OCI-LY7 (cell line): ENCODE measurements at regions not wholly inside any gene's neighbourhood (a gene's known extent, or its start where the extent isn't known, plus 50 kb on each side); places are given as distances from the start of the nearest gene placed in this dataset.
"Not testable (repeated sequence)": the region's sequence is repeated elsewhere in the genome, so short reads cannot be mapped to it uniquely, and the experiment has no call there.

Experiments used
- BruUV-seq: library from RNA; stranded (reverse); fragments of 400-500 nt; replicated peaks from 2 replicates; lab custom pipeline; 2021; lab: Mats Ljungman, UMichigan
- CTCF ChIA-PET: fragments of 300-600 bp; sonication (Branson Sonifier 250); formaldehyde crosslinking; loops from one replicate; lab custom pipeline; 2022; ENCODE audit warnings: antibody characterized with exemption; ENCODE audit not compliant: unreplicated experiment; lab: Charles Lee
- POLR2A ChIA-PET: fragments of 300-600 bp; sonication (Branson Sonifier 250); formaldehyde crosslinking; loops from one replicate; lab custom pipeline; 2022; ENCODE audit warnings: antibody characterized with exemption; lab: Charles Lee
- DNase-seq: peaks from one replicate; pipeline ENCODE4 v3.0.0-alpha.2; 2015; ENCODE audit warnings: low spot score
- H2AFZ ChIP-seq: fragments of 200-600 bp; sonication (generic), shearing (Covaris generic); 2 replicates; pipeline ENCODE4 v1.6.1; 2014; ENCODE audit warnings: mild to moderate bottlenecking, antibody characterized with exemption, low read length, moderate library complexity
- H3K27ac ChIP-seq: fragments of 200-600 bp; sonication (generic); 2 replicates; pipeline ENCODE4 v1.5.1; 2014; ENCODE audit warnings: mixed run types, low read depth, mild to moderate bottlenecking, moderate library complexity, low read length, inconsistent platforms; ENCODE audit not compliant: poor library complexity, severe bottlenecking
- H3K36me3 ChIP-seq: fragments of 200-600 bp; sonication (generic); 2 replicates; pipeline ENCODE4 v1.6.1; 2014; ENCODE audit warnings: mild to moderate bottlenecking, antibody characterized with exemption, low read length, moderate library complexity, mixed read lengths; ENCODE audit not compliant: insufficient read depth
- H3K4me1 ChIP-seq: fragments of 200-600 bp; sonication (generic); 2 replicates; pipeline ENCODE4 v1.5.1; 2014; ENCODE audit warnings: mild to moderate bottlenecking, low read length; ENCODE audit not compliant: insufficient read depth, poor library complexity, severe bottlenecking
- H3K4me2 ChIP-seq: fragments of 200-600 bp; sonication (generic); 2 replicates; pipeline ENCODE4 v1.6.1; 2014; ENCODE audit warnings: mild to moderate bottlenecking, low read length
- H3K4me3 ChIP-seq: fragments of 200-600 bp; sonication (generic); 2 replicates; pipeline ENCODE4 v1.5.1; 2014; ENCODE audit warnings: mild to moderate bottlenecking, low read depth, low read length; ENCODE audit not compliant: poor library complexity, severe bottlenecking
- H3K79me2 ChIP-seq: fragments of 200-600 bp; sonication (generic); 2 replicates; pipeline ENCODE4 v1.6.1; 2016; ENCODE audit warnings: low read depth, mild to moderate bottlenecking, low read length, moderate library complexity, mixed read lengths; ENCODE audit not compliant: insufficient read depth
- H3K9me2 ChIP-seq: fragments of 200-600 bp; sonication (generic); 2 replicates; pipeline ENCODE4 v1.6.1; 2016; ENCODE audit warnings: mild to moderate bottlenecking, low read length, mixed read lengths; ENCODE audit not compliant: insufficient read depth
- H3K9me3 ChIP-seq: fragments of 200-600 bp; sonication (generic); 2 replicates; pipeline ENCODE4 v1.6.1; 2014; ENCODE audit warnings: mild to moderate bottlenecking, mixed run types, low read length, mixed read lengths
- H4K20me1 ChIP-seq: fragments of 200-600 bp; sonication (generic); 2 replicates; pipeline ENCODE4 v1.6.1; 2014; ENCODE audit warnings: mild to moderate bottlenecking, antibody characterized with exemption, low read length, moderate library complexity, mixed read lengths; ENCODE audit not compliant: insufficient read depth
- intact Hi-C: fragments of 100-400 bp; cut with micrococcal nuclease; formaldehyde crosslinking; loops from one replicate; pipeline ENCODE4 v1.10.0; 2022; ENCODE audit not compliant: unreplicated experiment
- TF ChIP-seq, protein P1 (sequence below): fragments of 200-600 bp; sonication (generic); conservative IDR thresholded peaks from 2 replicates; pipeline ENCODE4 v1.5.1; 2014; ENCODE audit warnings: mild to moderate bottlenecking, antibody characterized with exemption, low read length, moderate library complexity, mixed read lengths

DNA sequence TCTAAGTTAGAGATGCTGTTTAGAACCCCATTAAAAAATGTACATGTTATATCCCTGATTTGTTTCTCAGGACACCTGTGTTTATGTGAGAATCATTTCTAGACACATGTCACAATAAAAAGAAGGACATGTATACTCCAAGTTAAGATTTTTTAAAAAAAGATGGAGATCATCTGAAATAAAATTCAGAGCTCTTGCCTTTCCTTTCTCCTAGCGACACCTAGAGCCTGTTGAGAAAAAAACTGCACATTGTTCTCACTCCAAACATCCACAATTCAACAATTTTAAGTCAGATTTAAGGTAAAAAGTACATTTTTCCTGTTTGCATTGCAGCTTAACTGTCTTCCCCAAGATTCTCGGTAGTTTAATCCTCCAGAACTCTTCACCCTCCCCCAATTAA lies 171.8 kb downstream of the ATP6V0E2 start:
- H3K27ac ChIP-seq, H3K9me2 ChIP-seq, DNase-seq, H4K20me1 ChIP-seq, BruUV-seq, H3K79me2 ChIP-seq, H3K4me1 ChIP-seq, H3K9me3 ChIP-seq, H3K4me3 ChIP-seq, intact Hi-C loops, CTCF ChIA-PET, H2AFZ ChIP-seq, H3K4me2 ChIP-seq, POLR2A ChIA-PET, H3K36me3 ChIP-seq: not testable (repeated sequence)
- TF ChIP-seq, protein P1, sequence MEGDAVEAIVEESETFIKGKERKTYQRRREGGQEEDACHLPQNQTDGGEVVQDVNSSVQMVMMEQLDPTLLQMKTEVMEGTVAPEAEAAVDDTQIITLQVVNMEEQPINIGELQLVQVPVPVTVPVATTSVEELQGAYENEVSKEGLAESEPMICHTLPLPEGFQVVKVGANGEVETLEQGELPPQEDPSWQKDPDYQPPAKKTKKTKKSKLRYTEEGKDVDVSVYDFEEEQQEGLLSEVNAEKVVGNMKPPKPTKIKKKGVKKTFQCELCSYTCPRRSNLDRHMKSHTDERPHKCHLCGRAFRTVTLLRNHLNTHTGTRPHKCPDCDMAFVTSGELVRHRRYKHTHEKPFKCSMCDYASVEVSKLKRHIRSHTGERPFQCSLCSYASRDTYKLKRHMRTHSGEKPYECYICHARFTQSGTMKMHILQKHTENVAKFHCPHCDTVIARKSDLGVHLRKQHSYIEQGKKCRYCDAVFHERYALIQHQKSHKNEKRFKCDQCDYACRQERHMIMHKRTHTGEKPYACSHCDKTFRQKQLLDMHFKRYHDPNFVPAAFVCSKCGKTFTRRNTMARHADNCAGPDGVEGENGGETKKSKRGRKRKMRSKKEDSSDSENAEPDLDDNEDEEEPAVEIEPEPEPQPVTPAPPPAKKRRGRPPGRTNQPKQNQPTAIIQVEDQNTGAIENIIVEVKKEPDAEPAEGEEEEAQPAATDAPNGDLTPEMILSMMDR: peak; percentile 46

DNA sequence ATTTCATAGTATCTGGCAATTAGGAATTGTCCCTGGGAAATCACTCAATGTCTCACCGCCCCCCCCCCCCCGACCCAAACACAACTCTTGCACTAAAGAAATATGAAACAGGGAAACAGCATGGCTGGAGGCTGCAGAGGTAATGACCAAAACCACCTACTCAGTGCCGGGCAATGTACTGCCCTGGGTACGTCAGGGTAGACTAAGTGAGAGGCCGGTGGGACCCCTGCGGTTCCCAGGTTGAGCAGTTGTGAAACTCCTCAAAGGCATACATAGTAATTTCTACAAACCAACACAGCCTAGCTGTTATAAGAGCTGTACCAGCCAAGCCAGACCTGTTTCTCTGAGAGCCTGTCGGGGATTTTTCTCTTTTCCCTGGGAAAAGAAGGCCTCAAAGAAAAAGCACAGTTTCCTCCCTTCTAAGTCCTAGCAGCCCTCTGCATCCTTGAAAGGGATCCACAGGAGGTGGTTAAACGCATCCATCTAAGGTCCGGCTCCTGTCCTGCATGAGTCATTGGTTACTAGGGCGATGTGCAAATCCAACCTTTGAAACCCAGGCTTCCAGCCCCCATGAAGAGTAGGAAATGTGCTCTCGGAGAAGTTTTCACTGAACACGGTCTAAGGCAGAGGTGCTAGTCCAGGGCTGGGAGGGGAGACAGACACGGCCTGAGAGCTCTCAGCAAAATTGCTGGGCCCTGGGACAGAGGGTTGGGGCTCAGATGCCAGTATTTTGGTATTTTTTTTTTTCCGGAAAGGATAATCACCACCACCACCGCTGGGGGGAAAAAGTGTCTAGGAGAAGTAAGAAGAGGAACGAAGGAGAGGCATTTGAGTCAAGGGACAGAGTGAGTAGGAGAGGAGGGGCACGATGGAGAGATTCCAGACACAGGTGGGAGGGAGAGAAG lies 172.8 kb downstream of the ATP6V0E2 start:
- H4K20me1 ChIP-seq, H3K4me2 ChIP-seq, DNase-seq, POLR2A ChIA-PET, CTCF ChIA-PET, H3K9me2 ChIP-seq, H3K9me3 ChIP-seq, intact Hi-C loops, H3K36me3 ChIP-seq, BruUV-seq, H2AFZ ChIP-seq, H3K4me3 ChIP-seq, H3K27ac ChIP-seq, H3K4me1 ChIP-seq, H3K79me2 ChIP-seq: not testable (repeated sequence)

DNA sequence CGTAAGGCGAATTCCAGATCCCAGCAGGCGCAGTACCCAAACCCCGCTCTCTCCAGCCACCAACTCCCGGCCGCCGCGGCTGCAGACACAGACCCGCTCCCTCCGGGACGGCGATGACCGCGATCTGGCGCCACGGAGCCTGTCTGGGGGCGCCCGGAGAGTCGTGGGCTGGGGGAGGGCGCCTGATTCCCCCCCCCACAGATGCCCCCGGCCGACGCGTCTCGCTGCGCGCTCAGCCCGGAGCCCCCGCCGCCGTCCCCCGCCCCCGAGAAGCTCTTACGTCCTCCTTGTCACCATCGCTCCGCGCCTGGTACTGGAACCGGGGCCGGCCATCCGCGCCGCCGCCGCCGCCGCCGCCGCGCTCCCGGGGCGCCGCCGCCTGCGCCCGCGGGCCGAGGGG lies 173.6 kb downstream of the ATP6V0E2 start:
- H3K4me1 ChIP-seq, H3K27ac ChIP-seq, H2AFZ ChIP-seq, H3K79me2 ChIP-seq, intact Hi-C loops, POLR2A ChIA-PET, H3K9me2 ChIP-seq, CTCF ChIA-PET, DNase-seq, H4K20me1 ChIP-seq, BruUV-seq, H3K4me3 ChIP-seq, H3K4me2 ChIP-seq, H3K36me3 ChIP-seq, H3K9me3 ChIP-seq: not testable (repeated sequence)

DNA sequence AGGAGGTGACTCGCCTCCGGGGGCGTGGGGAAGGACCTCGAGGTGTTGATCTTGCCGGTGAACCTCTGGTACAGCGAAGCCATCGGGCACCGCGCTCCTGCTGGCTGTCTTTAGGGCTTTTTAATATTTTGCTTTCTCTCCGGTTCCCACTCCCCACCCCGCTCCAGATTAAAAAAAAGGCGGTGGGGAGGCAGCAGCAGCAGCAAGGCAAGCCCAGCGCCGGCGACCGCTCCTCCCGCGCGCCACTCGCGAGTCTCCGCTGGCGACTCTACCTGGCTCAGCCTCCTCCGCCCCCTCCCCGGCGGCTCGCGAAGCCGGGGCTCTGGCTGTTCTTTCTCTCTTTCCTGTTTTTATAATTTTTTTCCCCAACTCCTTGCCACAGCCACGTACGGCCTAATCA lies 174.0 kb downstream of the ATP6V0E2 start:
- H3K4me2 ChIP-seq, H3K9me3 ChIP-seq, H3K27ac ChIP-seq, H3K4me3 ChIP-seq, H4K20me1 ChIP-seq, H2AFZ ChIP-seq, POLR2A ChIA-PET, H3K36me3 ChIP-seq, H3K9me2 ChIP-seq, DNase-seq, H3K79me2 ChIP-seq, CTCF ChIA-PET, intact Hi-C loops, BruUV-seq, H3K4me1 ChIP-seq: not testable (repeated sequence)

DNA sequence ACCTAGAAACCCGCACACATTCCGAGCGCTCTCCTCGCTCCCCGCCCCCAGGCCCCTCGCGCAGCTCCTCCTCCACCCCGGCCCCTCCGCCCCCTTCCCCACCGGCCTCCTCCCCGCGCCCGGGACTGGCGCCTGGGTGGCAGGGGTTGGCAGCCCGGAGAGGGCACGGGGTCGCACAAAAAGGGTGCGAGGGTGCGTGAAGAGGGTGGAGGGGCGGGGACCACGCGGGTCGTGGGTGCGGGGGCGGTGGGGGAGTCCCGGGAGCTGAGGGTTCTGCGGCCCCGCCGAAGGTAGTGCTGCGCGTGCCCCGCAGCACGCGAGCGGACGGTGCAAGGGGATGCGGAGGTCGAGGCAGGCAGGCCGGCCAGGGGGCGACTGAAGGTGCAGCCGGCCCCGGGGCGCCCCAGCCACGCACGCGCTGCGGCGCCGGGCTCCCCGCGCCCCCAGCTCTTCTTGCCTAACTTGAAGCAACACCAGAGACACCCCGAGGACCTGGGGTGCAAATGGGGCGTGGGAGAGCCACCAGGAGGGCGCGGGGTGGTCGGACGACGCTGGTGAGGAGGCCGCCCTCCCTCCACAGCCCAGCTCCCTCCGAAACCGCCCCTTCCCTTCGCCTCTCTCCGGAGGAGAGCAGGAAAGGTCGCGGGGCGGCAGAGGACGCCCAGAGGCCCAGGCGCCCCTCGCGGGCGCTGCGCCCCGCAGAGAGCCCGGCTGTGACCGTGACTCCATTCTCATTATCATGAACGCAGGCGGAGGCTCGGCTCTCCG lies 174.7 kb downstream of the ATP6V0E2 start:
- CTCF ChIA-PET, H3K4me3 ChIP-seq, intact Hi-C loops, H2AFZ ChIP-seq, H3K9me2 ChIP-seq, H3K27ac ChIP-seq, DNase-seq, POLR2A ChIA-PET, H3K9me3 ChIP-seq, BruUV-seq, H3K36me3 ChIP-seq, H3K79me2 ChIP-seq, H3K4me2 ChIP-seq, H4K20me1 ChIP-seq, H3K4me1 ChIP-seq: not testable (repeated sequence)
